Colonic mucosa (tissue), 4 donors: ENCODE measurements at regions not wholly inside any gene's neighbourhood (a gene's known extent, or its start where the extent isn't known, plus 50 kb on each side); places are given as distances from the start of the nearest gene placed in this dataset.

Experiments used
- DNase-seq: peaks from one replicate; pipeline ENCODE4 v3.0.0-alpha.2; 2020
- H3K27ac ChIP-seq: fragments of 200-600 bp; one replicate; pipeline ENCODE4 v1.8.0; 2021
- H3K27me3 ChIP-seq: fragments of 200-600 bp; one replicate; pipeline ENCODE4 v1.8.0; 2021
- H3K36me3 ChIP-seq: fragments of 200-600 bp; one replicate; pipeline ENCODE4 v1.8.0; 2021
- H3K4me1 ChIP-seq: fragments of 200-600 bp; one replicate; pipeline ENCODE4 v1.8.0; 2021; ENCODE audit warnings: mild to moderate bottlenecking
- H3K4me3 ChIP-seq: fragments of 200-600 bp; one replicate; pipeline ENCODE4 v1.8.0; 2021
- H3K9ac ChIP-seq, 2 donors: one replicate each; pipeline ENCODE4 v1.7.0; 2013; ENCODE audit warnings: control low read depth in 2 of 2, low read depth in 2 of 2, low read length in 2 of 2
- H3K9me3 ChIP-seq: fragments of 200-600 bp; one replicate; pipeline ENCODE4 v1.8.0; 2021
- CTCF ChIP-seq: fragments of 200-600 bp; IDR thresholded peaks from one replicate; pipeline ENCODE4 v1.8.0; 2022; ENCODE audit warnings: antibody characterized with exemption, mild to moderate bottlenecking
- intact Hi-C: fragments of 100-400 bp; cut with DNase I; formaldehyde crosslinking; loops from one replicate; pipeline ENCODE4 v1.14.1; 2022
- donor health status: healthy.
- donor health status: DM: no; HTN: no; CAD: no.
- donor health status: DM: no; HTN: no; CAD: no.

GRCh38 chrX:43176686-43177085 is 398.7 kb upstream of the PPP1R2C start:
- intact Hi-C loops, result no loop called here
- Histone ChIP-seq H3K27ac (no peak overlapping the region), H3K27me3 (no peaks in the 10 kb centered on the region), H3K4me3 (no peak overlapping the region), H3K36me3 (no peaks in the 10 kb centered on the region), H3K9me3 (no peaks in the 10 kb centered on the region), H3K9ac (no peak overlapping the region), H3K4me1 (no peaks in the 10 kb centered on the region)
- TF ChIP-seq CTCF, result no peak
- DNase-seq, result no peak

- no peak for DNase-seq
- no peak for TF ChIP-seq CTCF
- Histone ChIP-seq H3K9me3 (no peaks in the 10 kb centered on the region), H3K4me1 (no peaks in the 10 kb centered on the region), H3K36me3 (no peaks in the 10 kb centered on the region), H3K27ac (no peak overlapping the region), H3K9ac (no peak overlapping the region), H3K4me3 (no peak overlapping the region), H3K27me3 (no peaks in the 10 kb centered on the region)
- intact Hi-C loops, result no loop called here
These were observed 410.3 kb upstream of the PPP1R2C start for GRCh38 chrX:43188296-43188695.

- H3K4me3 ChIP-seq, result no peak overlapping the region
- H3K9ac ChIP-seq, result no peak overlapping the region
- H3K4me1 ChIP-seq, result no peaks in the 10 kb centered on the region
- no peaks in the 10 kb centered on the region for H3K9me3 ChIP-seq
- no peak for TF ChIP-seq CTCF
- no peak for DNase-seq
- H3K27ac ChIP-seq, result no peak overlapping the region
- no peaks in the 10 kb centered on the region for H3K36me3 ChIP-seq
- intact Hi-C loops, result no loop called here
- no peaks in the 10 kb centered on the region for H3K27me3 ChIP-seq
These were observed 433.6 kb upstream of the PPP1R2C start for GRCh38 chrX:43211570-43211969.

GRCh38 chrX:43218198-43218597 is 437.9 kb upstream of the MAOA start:
- no peak overlapping the region for H3K9ac ChIP-seq
- H3K27ac ChIP-seq, result no peak overlapping the region
- no peaks in the 10 kb centered on the region for H3K27me3 ChIP-seq
- no peaks in the 10 kb centered on the region for H3K9me3 ChIP-seq
- no peak for TF ChIP-seq CTCF
- intact Hi-C loops, result no loop called here
- no peak overlapping the region for H3K4me3 ChIP-seq
- no peaks in the 10 kb centered on the region for H3K36me3 ChIP-seq
- no peaks in the 10 kb centered on the region for H3K4me1 ChIP-seq
- DNase-seq, result no peak

- no peak overlapping the region for H3K27ac ChIP-seq
- intact Hi-C loops, result no loop called here
- H3K27me3 ChIP-seq, result no peaks in the 10 kb centered on the region
- H3K4me1 ChIP-seq, result no peaks in the 10 kb centered on the region
- H3K9ac ChIP-seq, result no peak overlapping the region
- no peaks in the 10 kb centered on the region for H3K9me3 ChIP-seq
- no peak overlapping the region for H3K4me3 ChIP-seq
- H3K36me3 ChIP-seq, result no peaks in the 10 kb centered on the region
- DNase-seq, result no peak
- no peak for TF ChIP-seq CTCF
These were observed 431.6 kb upstream of the MAOA start for GRCh38 chrX:43224496-43224895.
